Stomach (tissue), 8 donors: ENCODE measurements at regions not wholly inside any gene's neighbourhood (a gene's known extent, or its start where the extent isn't known, plus 50 kb on each side); places are given as distances from the start of the nearest gene placed in this dataset.

Source experiments
- DNase-seq, 2 donors: peaks; one replicate each; pipeline versions ENCODE4 v3.0.0 to v3.0.0-alpha.2; 2013 to 2019
- H3K27ac ChIP-seq, 5 donors: fragments of 200-600 bp in 4 of 5; sonication (generic) in 4 of 5; one replicate each; pipeline ENCODE4 v1.5.1; 2013 to 2019; ENCODE audit warnings: mild to moderate bottlenecking in 1 of 5, moderate library complexity in 1 of 5
- H3K27me3 ChIP-seq, 3 donors: fragments of 200-600 bp; sonication (generic); one replicate each; pipeline ENCODE4 v1.5.1; 2017 to 2019; ENCODE audit warnings: mixed run types in 1 of 3
- H3K36me3 ChIP-seq, 4 donors: fragments of 200-600 bp; sonication (generic); 1 replicate in 3 of 4; 2 replicates in 1 of 4; pipeline ENCODE4 v1.5.1; 2016 to 2019
- H3K4me1 ChIP-seq, 4 donors: fragments of 200-600 bp; sonication (generic); one replicate each; pipeline ENCODE4 v1.5.1; 2016 to 2019
- H3K4me3 ChIP-seq, 4 donors: fragments of 200-600 bp; sonication (generic) in 3 of 4; one replicate each; pipeline ENCODE4 v1.5.1; 2016 to 2019; ENCODE audit warnings: mild to moderate bottlenecking in 1 of 4
- H3K9me3 ChIP-seq, 4 donors: fragments of 200-600 bp; sonication (generic); one replicate each; pipeline ENCODE4 v1.5.1; 2016 to 2019
- CTCF ChIP-seq, 7 experiments: fragments of 450-650 bp in 4 of 7; fragments of 200-600 bp in 3 of 7; sonication (generic) in 3 of 7; IDR thresholded peaks; one replicate each; pipeline ENCODE4 v1.5.1; 2016 to 2019; ENCODE audit warnings: antibody characterized with exemption in 7 of 7, control low read depth in 2 of 7, mild to moderate bottlenecking in 1 of 7
- EP300 ChIP-seq: sonication (generic); formaldehyde crosslinking; IDR thresholded peaks from one replicate; pipeline ENCODE4 v1.6.1; 2017; ENCODE audit warnings: antibody characterized with exemption
- POLR2A ChIP-seq, 4 donors: fragments of 450-650 bp; IDR thresholded peaks; one replicate each; pipeline ENCODE4 v1.6.1; 2016; ENCODE audit warnings: antibody characterized with exemption in 4 of 4, control low read depth in 2 of 4, mild to moderate bottlenecking in 1 of 4, moderate library complexity in 1 of 4
- POLR2AphosphoS5 ChIP-seq, 3 donors: sonication (generic); formaldehyde crosslinking; IDR thresholded peaks; one replicate each; pipeline ENCODE4 v1.6.1; 2016; ENCODE audit warnings: antibody characterized with exemption in 3 of 3
- WGBS, 5 donors: extraction: QIAGEN DNeasy Blood & Tissue Kit in 3 of 5; methylation state at CpG; one replicate each; pipeline versions ENCODE4 v1.1.5 to v1.1.7; 2013 to 2018; 5-methylcytosine and 5-hydroxymethylcytosine counted together
- intact Hi-C: fragments of 100-400 bp; cut with DNase I; formaldehyde crosslinking; loops from one replicate; pipeline ENCODE4 v1.15.1; 2023; ENCODE audit warnings: low total_unique reads
- donor health status: healthy with polysubstance abuse.
- donor health status: Bipolar disorder and iron deficiency.
- donor health status: healthy.

GRCh38 chr13:30043631-30043925 is 193.2 kb upstream of the UBL3 start:
- intact Hi-C loops, result no loop called here
- no peak for TF ChIP-seq CTCF (IDR thresholded peaks at IDR 0.05)
- no peak for TF ChIP-seq POLR2AphosphoS5 (IDR thresholded peaks at IDR 0.05)
- TF ChIP-seq EP300, result no peak
- TF ChIP-seq POLR2A (IDR thresholded peaks at IDR 0.05), result no peak
- no peaks in the 10 kb centered on the region for H3K36me3 ChIP-seq
- no peak for DNase-seq
- H3K27ac ChIP-seq, result peak overlapping the region in 1 of 5 donors; percentile 41
- no peaks in the 10 kb centered on the region for H3K9me3 ChIP-seq
- no peak overlapping the region for H3K4me3 ChIP-seq
- H3K4me1 ChIP-seq, result no peaks in the 10 kb centered on the region
- peaks cover 0 to 15% (median 0%) of the 10 kb centered on the region in 3 donors for H3K27me3 ChIP-seq

GRCh38 chr13:30042891-30043630 is 192.6 kb upstream of the UBL3 start:
- Histone ChIP-seq H3K4me3 (no peak overlapping the region), H3K36me3 (no peaks in the 10 kb centered on the region), H3K4me1 (no peaks in the 10 kb centered on the region), H3K27ac (peak overlapping the region in 1 of 5 donors; percentile 41), H3K9me3 (no peaks in the 10 kb centered on the region), H3K27me3 (peaks cover 0 to 15% (median 0%) of the 10 kb centered on the region in 3 donors)
- no peak for DNase-seq
- TF ChIP-seq POLR2A (IDR thresholded peaks at IDR 0.05) (no peak), EP300 (no peak), CTCF (IDR thresholded peaks at IDR 0.05) (no peak), POLR2AphosphoS5 (IDR thresholded peaks at IDR 0.05) (no peak)
- intact Hi-C loops, result no loop called here
- WGBS, 5 donors, result 89 to 93% (median 90%) methylated on average over 5 of the region's 5 CpGs

GRCh38 chr13:30042272-30042671 is 191.9 kb upstream of the UBL3 start:
- 76 to 88% (median 86%) methylated on average over 3 of the region's 3 CpGs for WGBS, 5 donors
- intact Hi-C loops, result no loop called here
- Histone ChIP-seq H3K27ac (no peak overlapping the region), H3K9me3 (no peaks in the 10 kb centered on the region), H3K27me3 (peaks cover 0 to 15% (median 0%) of the 10 kb centered on the region in 3 donors), H3K4me3 (no peak overlapping the region), H3K36me3 (no peaks in the 10 kb centered on the region), H3K4me1 (no peaks in the 10 kb centered on the region)
- DNase-seq, result no peak
- TF ChIP-seq EP300 (no peak), CTCF (IDR thresholded peaks at IDR 0.05) (no peak), POLR2AphosphoS5 (IDR thresholded peaks at IDR 0.05) (no peak), POLR2A (IDR thresholded peaks at IDR 0.05) (no peak)

- H3K27ac ChIP-seq, result no peak overlapping the region
- H3K9me3 ChIP-seq, result no peaks in the 10 kb centered on the region
- H3K27me3 ChIP-seq, result peaks cover 0 to 15% (median 0%) of the 10 kb centered on the region in 3 donors
- TF ChIP-seq POLR2AphosphoS5 (IDR thresholded peaks at IDR 0.05) (no peak), POLR2A (IDR thresholded peaks at IDR 0.05) (no peak), EP300 (no peak), CTCF (IDR thresholded peaks at IDR 0.05) (no peak)
- intact Hi-C loops, result no loop called here
- H3K36me3 ChIP-seq, result no peaks in the 10 kb centered on the region
- DNase-seq, result no peak
- no peak overlapping the region for H3K4me3 ChIP-seq
- no peaks in the 10 kb centered on the region for H3K4me1 ChIP-seq
- 47 to 64% (median 56%) methylated on average over 3 of the region's 3 CpGs for WGBS, 5 donors
Observed at GRCh38 chr13:30039511-30039911, 189.1 kb upstream of the UBL3 start.
